NCI-H2029 treated with DMSO at 0.1 percent for 48 hours (cell line): ENCODE measurements at regions not wholly inside any gene's neighbourhood (a gene's known extent, or its start where the extent isn't known, plus 50 kb on each side); places are given as distances from the start of the nearest gene placed in this dataset.

Source experiments
- DNase-seq: peaks from one replicate; lab custom pipeline; 2025; lab: John Stamatoyannopoulos, UW

GRCh38 chr13:76091076-76091475 lies 454.9 kb downstream of the LMO7 start:
- DNase-seq = no peak

- DNase-seq = no peak
Observed at GRCh38 chr13:76086729-76087128, 450.6 kb downstream of the LMO7 start.

- no peak for DNase-seq
Observed at GRCh38 chr13:76067850-76068249, 431.7 kb downstream of the LMO7 start.

- DNase-seq = no peak
Observed at GRCh38 chr13:76053181-76053580, 417.1 kb downstream of the LMO7 start.

- no peak for DNase-seq
Observed at GRCh38 chr13:76049376-76049746, 413.2 kb downstream of the LMO7 start.

GRCh38 chr13:76048675-76049375 lies 412.7 kb downstream of the LMO7 start:
- peak; percentile 9 for DNase-seq

GRCh38 chr13:76048131-76048530 lies 412.0 kb downstream of the LMO7 start:
- no peak for DNase-seq

- DNase-seq = no peak
Observed at GRCh38 chr13:76043874-76044273, 407.7 kb downstream of the LMO7 start.

GRCh38 chr13:76038920-76039716 lies 403.0 kb downstream of the LMO7 start:
- no peak for DNase-seq

- no peak for DNase-seq
Observed at GRCh38 chr13:76036176-76036575, 400.0 kb downstream of the LMO7 start.

GRCh38 chr13:76035711-76036110 lies 399.6 kb downstream of the LMO7 start:
- no peak for DNase-seq

GRCh38 chr13:76029706-76030105 lies 393.6 kb downstream of the LMO7 start:
- DNase-seq = no peak

- no peak for DNase-seq
Observed at GRCh38 chr13:76029088-76029487, 393.0 kb downstream of the LMO7 start.

GRCh38 chr13:76027131-76027530 lies 391.0 kb downstream of the LMO7 start:
- no peak for DNase-seq

GRCh38 chr13:76025392-76025791 lies 389.3 kb downstream of the LMO7 start:
- no peak for DNase-seq

- DNase-seq = no peak
Observed at GRCh38 chr13:76024151-76024550, 388.0 kb downstream of the LMO7 start.

- DNase-seq = no peak
Observed at GRCh38 chr13:76023652-76024051, 387.5 kb downstream of the LMO7 start.

GRCh38 chr13:76020421-76020955 lies 384.4 kb downstream of the LMO7 start:
- no peak for DNase-seq

- DNase-seq = no peak
Observed at GRCh38 chr13:76019421-76020044, 383.4 kb downstream of the LMO7 start.

GRCh38 chr13:76017861-76018556 lies 381.9 kb downstream of the LMO7 start:
- DNase-seq = no peak

GRCh38 chr13:76016799-76017400 lies 380.8 kb downstream of the LMO7 start:
- peak; percentile 0 for DNase-seq
